Stimulated activated CD4-positive, alpha-beta T cell treated with anti-CD3 and anti-CD28 coated beads, Interleukin-4, amount 100 ng/mL, for 1 hour (primary cell): ENCODE measurements at regions not wholly inside any gene's neighbourhood (a gene's known extent, or its start where the extent isn't known, plus 50 kb on each side); places are given as distances from the start of the nearest gene placed in this dataset.
"Not testable (repeated sequence)": the region's sequence is repeated elsewhere in the genome, so short reads cannot be mapped to it uniquely, and the experiment has no call there.

Source experiments
- DNase-seq: peaks from one replicate; pipeline ENCODE4 v3.0.0-alpha.2; 2020

DNA sequence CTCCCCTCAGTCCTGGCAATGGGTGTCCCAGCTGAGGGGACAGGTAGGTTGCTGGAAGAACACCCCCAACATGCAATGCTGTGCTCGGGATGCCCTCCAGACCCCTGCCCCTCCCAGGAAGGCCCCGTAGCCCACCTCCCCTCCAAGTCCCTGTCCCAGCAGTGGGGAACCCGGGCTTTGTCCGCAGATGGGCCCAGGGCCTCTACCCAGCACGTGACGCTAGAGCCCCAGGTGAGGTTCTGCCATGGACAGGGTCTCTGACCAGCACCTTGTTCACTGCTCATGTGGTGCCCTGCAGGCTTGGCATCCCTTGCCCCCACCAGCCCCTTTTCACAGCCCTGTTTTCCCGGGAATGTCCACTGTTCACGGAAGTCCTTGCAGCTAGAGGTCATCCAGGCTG lies 220.0 kb upstream of the SGCG start:
- DNase-seq, result no peak

DNA sequence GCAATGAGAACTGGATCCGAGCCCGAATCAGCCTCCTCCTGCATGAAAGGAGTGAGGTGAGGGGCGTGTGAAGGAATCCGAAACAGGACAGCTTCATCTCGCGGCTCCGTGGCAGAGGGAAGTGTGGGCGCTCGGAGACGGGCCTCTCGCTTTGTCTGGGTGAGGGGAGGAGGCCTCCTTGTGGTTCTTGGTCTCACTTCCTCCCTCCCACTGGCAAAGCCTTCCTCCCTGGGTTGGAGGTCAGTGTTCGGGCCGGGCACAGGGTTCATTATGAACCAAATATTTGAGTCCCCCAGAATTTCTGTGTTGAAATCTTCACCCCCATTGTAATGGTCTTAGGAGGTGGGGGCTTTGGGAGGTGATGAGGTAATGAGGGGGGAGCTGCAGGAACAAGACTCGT lies 219.4 kb upstream of the SGCG start:
- not testable (repeated sequence) for DNase-seq

DNA sequence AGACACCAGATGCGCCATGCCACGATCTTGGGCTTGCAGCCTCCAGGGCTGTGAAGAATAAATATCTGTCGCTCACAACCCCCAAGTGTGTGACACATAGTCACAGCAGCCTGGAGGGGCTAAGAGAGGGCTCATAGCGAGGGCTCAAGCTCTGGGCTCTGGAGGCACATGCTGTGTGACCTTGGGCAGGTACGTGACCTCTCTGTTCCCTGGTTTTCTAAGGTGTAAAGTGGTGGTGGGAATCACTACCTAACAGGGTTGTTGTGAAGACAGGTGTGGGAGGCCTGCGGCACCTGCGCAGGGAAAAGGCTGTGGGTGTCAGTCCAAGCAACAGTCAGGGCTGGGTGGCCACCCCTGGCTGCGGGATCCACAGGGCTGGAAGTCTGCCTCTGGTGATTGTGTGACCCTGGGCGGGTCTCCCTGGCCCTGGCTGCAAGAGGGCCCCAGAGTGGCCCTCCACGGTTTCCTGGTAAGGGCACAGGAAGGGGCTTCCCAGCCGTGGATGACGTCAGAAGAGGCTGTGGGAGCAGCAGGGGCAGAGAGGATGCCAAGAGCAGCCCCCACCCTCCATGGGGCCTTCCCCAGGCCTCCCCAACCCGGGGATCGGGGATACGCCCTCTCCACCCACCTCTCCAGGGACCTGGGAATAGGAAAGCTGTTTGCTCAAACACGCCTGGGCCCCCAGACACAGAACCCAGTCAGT lies 218.8 kb upstream of the SGCG start:
- no peak for DNase-seq

DNA sequence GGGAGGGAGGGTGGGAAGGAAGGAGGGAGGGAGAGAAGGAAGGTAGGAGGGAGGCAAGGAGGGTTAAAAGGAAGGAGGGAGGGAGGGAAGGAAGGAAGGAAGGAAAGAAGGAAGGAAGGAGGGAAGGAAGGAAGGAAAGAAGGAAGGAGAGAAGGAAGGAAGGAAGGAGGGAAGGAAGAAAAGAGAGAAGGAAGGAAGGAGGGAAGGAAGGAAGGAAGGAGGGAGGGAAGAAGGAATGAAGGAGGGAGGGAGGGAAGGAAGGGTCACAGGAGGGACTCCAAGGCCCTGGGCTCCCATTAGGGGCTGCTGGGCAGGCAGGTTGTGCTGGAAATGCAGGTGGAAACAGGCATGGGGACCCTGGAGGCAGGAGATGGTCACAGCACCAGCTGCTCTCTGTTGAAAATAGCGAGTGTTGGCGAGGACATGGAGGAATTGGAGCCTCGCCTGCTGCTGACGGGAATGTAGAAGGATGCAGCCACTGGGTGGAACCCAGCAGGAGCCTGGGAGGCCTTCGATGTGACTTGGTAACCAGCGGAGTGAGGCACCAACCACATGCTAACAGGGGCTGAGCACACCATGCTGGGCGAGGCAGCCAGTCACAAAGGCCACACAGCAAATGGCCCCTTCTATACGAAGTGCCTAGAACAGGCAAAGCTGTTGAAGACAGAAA lies 217.3 kb upstream of the SGCG start:
- DNase-seq, result not testable (repeated sequence)

DNA sequence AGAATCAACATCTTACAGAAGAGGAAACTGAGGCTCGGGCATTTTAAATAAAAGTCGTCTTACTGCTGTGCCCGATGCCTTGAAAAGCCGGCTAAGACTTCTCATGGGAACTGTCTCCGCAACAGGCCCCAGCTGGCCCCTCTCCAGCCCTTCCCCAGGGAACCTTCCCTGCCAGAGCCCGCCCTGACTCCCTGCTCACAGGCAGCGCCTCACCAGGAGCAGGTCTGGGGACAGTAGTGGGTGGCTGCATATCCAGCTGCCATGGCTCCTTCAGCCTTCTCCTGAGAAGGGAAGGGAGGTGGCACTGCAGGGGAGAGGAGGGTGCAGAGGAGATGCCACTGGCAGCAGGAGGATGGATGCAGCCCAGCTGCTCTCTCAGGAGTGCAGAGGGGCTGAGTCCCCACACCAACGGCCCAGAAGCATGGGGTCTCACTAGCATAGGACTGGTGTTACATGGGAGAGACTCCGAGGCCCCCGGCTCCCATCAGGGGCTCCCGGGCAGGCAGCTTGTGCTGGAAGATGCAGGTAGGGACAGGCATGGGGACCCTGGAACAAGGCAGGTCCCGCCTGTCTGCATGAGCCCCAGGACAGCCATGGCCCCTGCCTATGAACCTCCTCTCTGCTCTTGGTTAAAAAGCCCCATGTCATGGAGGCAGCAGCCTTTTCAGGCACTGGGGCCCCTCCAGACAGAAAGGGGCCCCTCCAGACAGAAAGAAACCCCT lies 216.4 kb upstream of the SGCG start:
- DNase-seq, result no peak

DNA sequence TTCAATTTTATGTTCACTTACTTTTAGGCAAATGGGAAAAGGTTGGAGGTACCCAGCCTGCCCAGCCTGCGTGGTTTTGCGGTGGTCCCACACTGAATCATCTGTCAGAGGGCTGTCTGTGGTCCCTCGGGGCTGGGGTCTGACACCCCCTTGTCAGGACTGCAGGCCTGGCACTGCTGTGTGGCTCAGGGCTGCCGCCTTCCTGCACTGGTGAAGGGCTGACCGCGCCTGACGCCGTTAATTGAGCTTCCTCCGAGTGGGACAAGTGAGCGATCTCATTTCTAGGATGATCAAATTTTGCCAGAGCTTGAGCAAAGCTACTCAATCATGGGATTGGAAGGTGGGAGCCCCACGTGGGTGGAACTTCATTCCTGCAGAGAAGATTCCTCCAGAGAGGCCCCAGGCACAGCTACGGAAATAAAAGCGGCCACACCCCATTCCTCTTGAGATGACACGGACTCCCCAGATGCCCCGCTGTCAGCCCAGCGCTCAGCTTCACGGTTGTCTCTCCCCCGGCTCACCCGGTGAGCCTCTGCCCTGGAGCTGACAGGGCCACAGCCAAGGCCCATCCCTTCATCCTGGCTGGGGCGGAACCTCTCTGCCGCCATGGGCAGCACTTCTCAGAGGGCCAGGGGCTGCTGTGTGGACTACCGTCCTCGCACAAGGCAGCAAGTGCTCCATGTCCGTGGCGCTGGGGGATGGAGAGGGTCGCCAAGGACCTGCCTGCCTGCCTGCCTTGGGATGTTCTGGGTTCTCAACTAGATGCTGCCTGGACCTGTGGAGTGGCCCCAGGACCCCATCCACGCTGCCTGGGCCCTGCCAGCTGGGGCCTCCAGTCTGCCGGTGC lies 215.5 kb upstream of the SGCG start:
- not testable (repeated sequence) for DNase-seq

DNA sequence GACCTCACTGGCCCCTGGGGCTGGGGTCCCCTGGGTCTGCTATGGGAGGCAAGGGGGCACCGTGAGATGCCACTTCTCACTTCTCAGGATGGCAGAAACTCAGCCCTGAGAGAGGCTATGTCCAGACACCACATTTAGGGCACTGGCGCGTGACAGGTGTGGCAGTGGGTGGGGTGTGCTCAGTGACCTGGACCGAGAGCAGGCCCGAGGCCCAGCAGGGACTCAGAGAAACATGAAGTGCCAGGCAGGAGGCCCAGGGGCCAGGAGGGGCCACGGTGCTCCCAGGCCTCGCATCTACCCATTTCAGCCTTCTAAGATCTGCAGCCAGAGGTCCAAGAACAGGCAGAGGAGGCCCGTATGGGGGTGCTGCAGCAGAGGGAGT lies 214.9 kb upstream of the SGCG start:
- not testable (repeated sequence) for DNase-seq

DNA sequence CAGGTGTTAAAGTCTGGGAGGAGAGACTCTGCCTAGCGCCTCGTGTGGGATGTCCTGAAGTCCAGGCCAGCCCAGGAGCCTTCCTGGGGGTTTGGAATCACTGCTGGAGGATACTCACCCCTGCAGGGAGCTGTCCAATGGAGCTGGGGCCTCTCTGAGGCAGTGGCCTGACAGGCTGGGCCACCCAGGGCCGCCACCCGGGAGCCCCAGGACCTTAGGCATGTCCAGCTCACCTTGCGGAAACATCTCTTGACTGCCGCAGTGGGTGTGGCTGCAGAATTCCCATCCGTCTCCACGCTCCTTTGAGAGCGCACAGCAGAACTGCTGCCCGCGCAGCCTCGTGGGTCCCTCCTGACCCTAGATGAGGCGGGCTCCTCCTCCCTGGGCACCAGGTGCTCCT lies 214.0 kb upstream of the SGCG start:
- DNase-seq, result not testable (repeated sequence)

DNA sequence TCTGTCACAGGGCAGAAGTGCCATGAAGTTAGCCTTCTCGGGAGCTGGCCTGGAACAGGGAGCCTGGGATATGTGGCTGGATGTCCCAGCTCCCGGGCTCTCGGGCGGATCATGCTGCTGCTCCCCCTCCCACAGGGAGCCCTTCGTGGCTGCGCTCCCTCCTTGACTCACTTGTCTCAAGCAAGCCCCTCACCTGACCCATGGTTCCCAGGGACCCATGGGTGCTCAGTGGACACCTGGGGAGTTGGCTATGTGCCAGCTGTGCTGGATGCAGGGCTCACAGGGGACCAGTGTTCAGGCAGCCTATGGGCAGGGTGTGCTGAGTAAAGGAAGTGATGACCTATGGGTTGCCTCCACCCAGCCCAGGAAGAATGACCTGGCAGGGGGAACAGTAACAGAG lies 213.1 kb upstream of the SGCG start:
- no peak for DNase-seq

DNA sequence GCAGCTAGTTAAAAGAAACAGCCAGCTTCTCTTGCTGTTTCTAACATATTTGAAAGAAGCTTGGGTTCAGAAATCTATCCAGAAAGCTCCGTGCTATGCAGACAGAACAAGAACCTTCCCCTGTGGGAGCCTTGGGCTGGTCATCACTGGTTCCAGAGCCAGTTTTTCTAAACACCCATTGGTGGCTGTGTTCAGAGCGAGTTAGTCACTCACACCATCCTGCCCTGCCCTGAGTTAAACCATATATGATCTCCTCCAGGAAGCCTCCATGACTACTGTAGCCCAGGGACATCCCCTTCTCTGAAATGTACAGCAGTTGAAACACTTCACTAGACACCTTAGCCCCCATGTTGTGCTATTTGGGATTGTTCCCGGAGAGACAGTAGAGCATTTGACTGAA lies 200.8 kb upstream of the SGCG start:
- no peak for DNase-seq

DNA sequence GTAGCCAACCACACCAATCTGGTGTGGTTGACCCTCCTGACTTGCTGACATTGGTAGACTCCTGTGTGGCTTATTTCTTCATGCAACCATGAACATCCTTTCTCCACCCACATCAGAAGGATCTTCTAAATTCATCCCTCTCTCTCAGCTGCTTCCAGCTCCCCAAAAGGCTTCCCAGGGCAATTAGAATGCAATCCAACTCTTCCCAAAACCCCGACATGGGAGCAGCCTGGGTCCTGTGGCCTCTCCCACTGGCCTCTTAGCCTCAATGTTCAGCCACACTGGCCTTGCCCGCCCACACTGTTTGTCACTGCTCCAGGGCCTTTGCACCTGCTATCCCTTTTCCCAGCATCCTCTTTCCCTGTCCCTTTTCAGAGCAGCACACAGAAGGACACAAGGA lies 199.8 kb upstream of the SGCG start:
- DNase-seq, result no peak

DNA sequence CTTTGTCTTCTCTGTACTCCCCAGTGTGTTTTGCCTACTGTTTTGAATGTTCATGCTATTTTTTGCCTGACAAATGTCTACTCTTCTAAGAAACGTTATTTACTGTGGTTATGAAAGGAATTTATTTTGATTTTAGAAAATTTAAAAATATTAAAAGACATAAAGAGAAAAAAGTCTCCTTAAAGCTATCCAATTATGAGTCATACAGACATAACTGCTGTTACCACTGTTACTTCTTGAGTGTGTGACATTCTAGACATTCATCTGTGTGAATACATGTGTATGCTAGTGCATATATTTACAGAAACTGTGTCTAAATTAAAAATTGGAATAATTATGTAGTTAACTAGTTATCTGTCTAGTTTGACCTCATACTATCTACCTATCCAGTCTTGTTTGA lies 187.6 kb upstream of the SGCG start:
- DNase-seq, result no peak

DNA sequence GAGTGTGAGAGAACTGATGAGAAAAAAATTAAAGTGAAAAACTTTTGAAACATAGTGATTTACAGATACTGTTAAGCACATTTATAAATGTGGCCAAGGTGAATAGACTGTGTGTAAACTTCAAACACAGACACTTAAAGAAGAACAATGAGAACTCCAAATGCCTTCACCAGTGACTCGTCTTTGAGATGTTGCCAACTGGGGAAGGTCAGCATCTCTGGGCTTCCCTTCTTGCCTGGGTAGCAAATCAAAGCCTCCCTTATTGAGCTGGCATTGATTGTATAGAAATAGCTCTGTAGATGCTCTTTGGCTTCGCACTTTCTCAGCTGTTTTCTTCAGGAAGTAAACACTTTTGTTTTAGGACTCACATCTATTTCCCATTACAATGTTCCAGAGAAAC lies 177.3 kb upstream of the SGCG start:
- no peak for DNase-seq

DNA sequence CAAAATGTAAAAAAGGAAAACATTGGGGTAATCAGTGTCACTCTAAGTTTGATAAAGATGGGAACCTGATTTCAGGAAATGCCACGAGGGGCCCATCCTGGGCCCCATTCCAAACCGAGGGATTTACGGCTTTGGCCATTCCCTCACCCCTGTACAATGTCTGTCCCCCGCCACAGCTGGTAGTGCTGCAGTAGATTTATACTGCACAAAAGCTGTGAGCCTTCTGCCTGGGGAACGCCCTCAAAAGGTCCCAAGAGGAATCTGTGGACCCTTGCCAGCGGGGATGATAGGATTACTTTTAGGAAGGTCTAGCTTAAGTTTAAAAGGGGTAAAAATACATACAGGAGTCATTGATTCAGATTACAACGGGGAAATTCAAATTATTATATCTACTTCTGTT lies 173.4 kb upstream of the SGCG start:
- no peak for DNase-seq

DNA sequence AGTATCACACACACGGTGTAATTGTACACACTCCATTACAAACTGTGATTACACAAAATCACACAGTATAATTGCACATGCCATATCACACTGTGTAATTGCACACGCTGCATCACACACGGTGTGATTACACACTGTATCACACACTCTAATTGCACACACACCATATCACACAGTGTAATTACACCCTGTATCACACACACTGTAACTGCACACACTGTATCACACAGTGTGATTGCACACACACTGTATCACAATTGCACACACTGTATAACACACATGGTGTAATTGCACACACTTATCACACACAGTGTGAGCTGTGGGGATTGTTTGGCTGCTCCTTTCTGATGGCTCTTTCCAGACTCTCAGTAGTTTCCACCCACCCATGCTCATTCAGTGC lies 162.6 kb upstream of the SGCG start:
- DNase-seq, result no peak

DNA sequence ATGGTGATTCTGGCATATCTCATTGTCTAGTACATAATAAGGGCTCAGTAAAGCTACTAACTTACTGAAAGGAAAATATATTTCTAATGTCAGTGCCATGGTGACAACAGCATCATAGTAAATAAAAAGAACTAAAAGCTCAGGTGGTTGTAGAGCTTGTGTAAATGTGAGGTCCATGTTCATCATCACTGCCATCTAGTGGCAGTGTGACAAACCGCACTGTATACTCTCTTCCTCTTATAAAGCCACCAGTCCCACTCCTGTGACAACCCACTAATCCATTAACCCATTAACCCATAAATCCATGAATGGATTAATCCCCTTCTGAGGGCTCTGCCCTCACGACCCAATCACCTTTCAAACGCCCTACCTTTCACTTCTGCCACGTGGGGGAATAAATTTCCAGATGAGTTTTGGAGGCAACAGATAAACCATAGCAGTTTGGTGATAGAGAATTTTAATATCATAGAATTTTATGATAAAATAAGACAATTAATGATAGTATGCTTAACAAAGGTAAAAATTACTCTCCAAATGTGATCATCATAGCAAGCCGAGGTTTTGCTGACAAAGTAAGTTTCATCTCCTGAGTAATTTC lies 160.4 kb upstream of the SGCG start:
- DNase-seq, result peak; percentile 2

DNA sequence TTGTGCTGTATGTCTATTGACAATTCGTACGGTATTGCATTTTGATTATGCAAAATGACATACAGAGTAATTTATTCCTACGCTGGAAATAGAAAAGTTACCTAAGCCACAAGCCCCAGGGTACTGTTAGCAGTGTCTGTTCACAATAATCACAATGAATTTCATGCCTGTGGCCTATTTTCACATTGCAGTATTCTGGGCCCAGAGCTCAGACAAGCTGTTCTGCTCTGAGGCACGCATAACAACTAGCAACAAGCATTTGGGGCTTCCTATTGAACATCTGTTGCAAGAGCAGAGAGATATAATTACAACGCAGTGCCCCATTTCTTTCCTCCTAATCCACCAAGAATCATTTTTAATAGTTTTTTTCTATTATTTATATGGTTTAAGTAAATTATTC lies 158.9 kb upstream of the SGCG start:
- no peak for DNase-seq

DNA sequence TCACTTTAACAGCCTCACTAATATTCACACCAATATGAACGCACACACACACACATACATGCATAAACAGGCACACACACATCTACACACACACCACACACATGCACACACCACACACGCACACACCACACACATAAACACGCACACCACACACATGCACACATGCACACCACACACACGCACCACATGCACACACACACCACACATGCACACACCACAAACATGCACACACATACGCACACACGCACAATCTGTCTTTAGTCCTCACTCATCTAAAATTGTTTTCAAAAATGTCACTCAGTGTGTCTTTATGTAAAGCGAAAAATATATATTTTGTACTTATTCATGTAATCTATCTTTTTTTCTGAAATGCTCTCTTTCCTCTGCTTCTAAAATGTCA lies 158.1 kb upstream of the SGCG start:
- DNase-seq, result no peak

DNA sequence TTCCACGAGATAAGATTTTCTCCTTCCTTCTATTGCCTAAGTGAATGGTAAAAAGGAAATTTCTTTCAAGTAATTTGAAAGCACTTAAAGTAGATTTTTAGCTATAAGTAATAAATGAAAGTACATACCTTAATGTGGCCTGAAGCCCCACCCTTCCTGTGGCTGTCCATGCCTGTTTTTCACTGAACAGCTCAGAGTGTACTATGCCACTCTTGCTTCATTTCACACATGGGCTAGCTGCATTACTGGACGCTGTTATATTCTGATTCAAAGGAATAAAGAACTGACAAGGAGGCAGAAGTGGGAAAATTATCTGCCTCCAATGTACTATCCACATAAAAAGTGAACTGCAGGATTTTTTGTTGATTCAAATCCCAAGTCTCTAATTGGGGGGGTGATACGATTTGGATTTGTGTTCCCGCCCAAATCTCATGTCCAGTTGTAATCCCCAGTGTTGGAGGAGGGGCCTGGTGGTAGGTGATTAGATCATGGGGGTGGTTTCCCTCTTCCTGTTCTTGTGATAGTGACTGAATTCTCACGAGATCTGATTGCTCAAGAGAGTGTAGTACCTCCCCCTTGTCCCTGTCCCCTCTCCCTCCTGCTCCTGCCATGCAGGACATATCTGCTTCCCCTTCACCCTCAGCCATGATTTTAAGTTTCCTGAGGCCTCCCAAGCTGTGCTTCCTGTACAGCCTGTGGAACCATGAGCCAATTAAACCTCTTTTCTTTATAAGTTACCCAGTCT lies 154.7 kb upstream of the SGCG start:
- DNase-seq, result no peak

DNA sequence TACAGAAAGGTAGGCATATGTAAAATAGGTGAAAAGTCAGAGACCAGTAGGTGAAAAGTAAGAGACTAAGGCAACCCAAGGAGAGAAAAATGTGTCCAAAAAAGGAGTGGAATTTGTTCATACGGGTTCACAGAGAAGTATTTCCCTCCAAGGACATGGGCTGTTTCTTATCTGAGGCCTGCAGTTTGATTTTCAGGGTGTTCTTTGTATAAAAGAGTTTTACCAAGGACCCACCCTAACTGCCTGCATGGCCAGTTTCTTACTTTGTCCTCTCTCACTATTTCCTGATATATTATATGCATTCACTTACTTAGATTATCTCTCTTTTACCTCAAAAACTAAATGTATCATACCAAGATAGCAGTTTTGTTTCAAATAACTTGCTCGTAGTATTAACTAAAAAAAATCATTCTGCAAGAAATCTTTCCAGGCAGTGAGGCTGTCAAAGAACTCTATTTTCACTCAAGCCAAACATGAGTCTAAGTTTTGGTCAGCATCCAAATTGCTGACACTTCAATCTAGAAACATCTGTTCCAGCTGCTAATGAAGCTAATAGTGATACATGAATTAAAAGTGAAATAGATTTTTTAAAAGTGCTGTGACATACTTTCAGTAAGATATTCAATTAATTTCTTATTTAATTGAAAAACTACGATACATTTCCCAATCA lies 141.4 kb upstream of the SGCG start:
- no peak for DNase-seq

DNA sequence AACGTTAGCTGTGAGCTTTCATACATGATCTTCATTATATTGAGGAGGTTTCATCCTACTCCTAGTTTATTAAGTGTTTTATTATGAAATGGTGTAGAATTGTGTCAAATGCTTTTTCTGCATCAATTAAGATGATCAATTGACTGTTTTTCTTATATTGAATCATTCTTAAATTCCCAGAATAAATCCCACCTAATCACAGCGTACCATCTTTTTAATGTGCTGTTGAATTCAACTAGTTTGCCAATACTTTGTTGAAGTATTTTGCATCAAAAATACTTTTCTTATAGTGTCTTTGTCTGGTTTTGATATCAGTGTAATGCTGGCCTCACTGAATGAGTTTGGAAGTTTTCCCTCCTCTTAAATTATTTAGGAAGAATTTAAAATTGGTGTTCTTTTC lies 138.6 kb upstream of the SGCG start:
- DNase-seq, result no peak

DNA sequence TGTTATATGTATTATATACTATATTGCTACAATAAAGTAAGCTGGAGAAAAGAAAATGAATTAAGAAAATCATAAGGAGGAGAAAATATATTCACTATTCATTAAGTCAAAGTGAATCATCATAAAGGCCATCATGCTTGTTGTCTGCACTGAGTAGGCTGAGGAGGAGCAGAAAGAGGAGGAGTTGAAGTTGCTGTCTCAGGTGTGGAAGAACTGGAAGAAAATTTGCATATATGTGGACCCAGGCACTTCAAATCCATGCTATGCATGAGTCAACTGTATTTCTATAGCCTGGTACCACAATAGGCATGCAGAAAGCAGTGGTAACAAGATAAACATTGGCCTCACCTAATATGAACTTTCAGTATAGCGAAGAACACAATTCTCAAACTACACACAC lies 135.9 kb upstream of the SGCG start:
- DNase-seq, result no peak
